ENCODE measurements at regions not wholly inside any gene's neighbourhood (a gene's known extent, or its start where the extent isn't known, plus 50 kb on each side); places are given as distances from the start of the nearest gene placed in this dataset.

GRCh38 chr2:108076527-108076926, 90.2 kb downstream of the SLC5A7 start:
- Histone ChIP-seq H3K27ac (ENCODE audit: insufficient read length, low read depth, low read length) (no peak overlapping the region), H3K23ac (ENCODE audit: insufficient read length, low read depth, low read length) (no peak overlapping the region), H4K20me1 (ENCODE audit: control insufficient read depth, insufficient read depth, insufficient read length) (no peaks in the 10 kb centered on the region), H3K14ac (ENCODE audit: insufficient read depth, low read length) (no peak overlapping the region), H3K18ac (ENCODE audit: insufficient read length, low read depth, low read length) (no peak overlapping the region), H3T11ph (ENCODE audit: low read length) (no peak overlapping the region), H3K4ac (ENCODE audit: low read depth, low read length) (no peak overlapping the region), H4K8ac (replicated peaks; ENCODE audit: insufficient read length, low read depth, low read length) (no peak overlapping the region), H3K27me3 (ENCODE audit: insufficient read depth, low read length) (no peaks in the 10 kb centered on the region), H3K79me2 (ENCODE audit: insufficient read depth, low read length) (no peaks in the 10 kb centered on the region), H3K4me2 (ENCODE audit: insufficient read depth, insufficient read length, low read length) (no peak overlapping the region), H3K56ac (ENCODE audit: insufficient read length, low read depth, low read length) (no peak overlapping the region), H2AFZ (ENCODE audit: low read length) (no peak overlapping the region), H2BK15ac (ENCODE audit: low read depth, low read length) (no peak overlapping the region), H3K9me3 (ENCODE audit: control insufficient read depth, low read depth, low read length) (no peaks in the 10 kb centered on the region), H2BK5ac (ENCODE audit: insufficient read length, low read length) (no peak overlapping the region), H3K23me2 (ENCODE audit: insufficient read length, low read depth, low read length, poor library complexity, severe bottlenecking) (no peaks in the 10 kb centered on the region), H2BK120ac (ENCODE audit: low read depth, low read length, poor library complexity, severe bottlenecking) (no peak overlapping the region), H3K4me1 (ENCODE audit: insufficient read depth, low read length) (peaks cover 2% of the 10 kb centered on the region; the same call in 1 of the 2 replicates), H2AK5ac (ENCODE audit: insufficient read length, low read length) (no peak overlapping the region), H2BK12ac (ENCODE audit: insufficient read length, low read depth, low read length) (no peak overlapping the region), H2BK20ac (ENCODE audit: low read depth, low read length, poor library complexity, severe bottlenecking) (no peak overlapping the region), H4K5ac (ENCODE audit: insufficient read length, low read depth, low read length) (no peak overlapping the region), H3K9ac (ENCODE audit: extremely low read depth, insufficient read length, low read length) (no peak overlapping the region), H4K91ac (ENCODE audit: insufficient read length, low read depth, low read length) (no peak overlapping the region), H3K79me1 (ENCODE audit: insufficient read depth, low read depth, low read length, poor library complexity, severe bottlenecking) (no peaks in the 10 kb centered on the region)
- Mint-ChIP-seq H3K27ac (no peak overlapping the region), H3K27me3 (ENCODE audit: low read depth) (no peaks in the 10 kb centered on the region; the same call in 1 of the 2 replicates), H3K36me3 (ENCODE audit: insufficient read depth in 1 of 3, low read depth in 3 of 3) (peaks cover 0 to 2% (median 0%) of the 10 kb centered on the region in 3 experiments; a peak in 1 of 7 replicates), H3K4me1 (peaks cover 22 to 25% of the 10 kb centered on the region in 2 experiments), H3K4me3 (no peak overlapping the region), H3K9me3 (no peaks in the 10 kb centered on the region; a peak in 2 of 5 replicates)
- no peak for TF ChIP-seq CTCF (conservative IDR thresholded peaks at IDR 0.05)
- WGBS (ENCODE audit: extremely low coverage, insufficient read length, low lambda C conversion rate) = no CpG with 5 or more reads among the region's 5 CpGs
- DNase-seq = no peak
